Heart left ventricle (tissue), 13 donors: ENCODE measurements at regions not wholly inside any gene's neighbourhood (a gene's known extent, or its start where the extent isn't known, plus 50 kb on each side); places are given as distances from the start of the nearest gene placed in this dataset.

Experiments
- POLR2A ChIP-seq, 2 donors: fragments of 450-650 bp; IDR thresholded peaks; one replicate each; pipeline ENCODE4 v1.6.1; 2017; ENCODE audit warnings: antibody characterized with exemption in 2 of 2, mild to moderate bottlenecking in 2 of 2, moderate library complexity in 2 of 2
- TF ChIP-seq, protein P1 (sequence below), 12 donors: fragments of 200-600 bp; sonication (generic) in 4 of 12; IDR thresholded peaks; one replicate each; pipeline versions ENCODE4 v1.5.0 to v1.8.0; 2018 to 2022; ENCODE audit warnings: antibody characterized with exemption in 12 of 12, mild to moderate bottlenecking in 5 of 12
- donor health status: ischemic (EF 13 %, LVEDD 7.1; RV severe dilation, severe dysfunction).
- donor health status: DM: no; HTN: yes; CAD: no.
- donor health status: DM: no; HTN: no; CAD: no.
- donor health status: ischemic (EF 25% LVEDD 6.9; RV normal size, moderate dysfunction).
- donor health status: ischemic (EF 25% LVEDD 5.7; RV mildly dilated, moderate dysfunction).
- donor health status: ischemic (EF 35%, LVEDD 5.7; RV mildly dilated, moderate dysfunction).
- donor health status: nonischemic (EF 11% LVEDD 7.7; RV severe dilation, severe dysfunction).
- donor health status: DM: yes; HTN: yes; CAD: no.
- donor health status: PGD.
- donor health status: ischemic (EF 29% LVEDD 5.4; RV normal size, mild dysfunction).
- donor health status: nonischemic (EF 23%, LVEDD 6.1; RV moderate dilation, normal function).

DNA sequence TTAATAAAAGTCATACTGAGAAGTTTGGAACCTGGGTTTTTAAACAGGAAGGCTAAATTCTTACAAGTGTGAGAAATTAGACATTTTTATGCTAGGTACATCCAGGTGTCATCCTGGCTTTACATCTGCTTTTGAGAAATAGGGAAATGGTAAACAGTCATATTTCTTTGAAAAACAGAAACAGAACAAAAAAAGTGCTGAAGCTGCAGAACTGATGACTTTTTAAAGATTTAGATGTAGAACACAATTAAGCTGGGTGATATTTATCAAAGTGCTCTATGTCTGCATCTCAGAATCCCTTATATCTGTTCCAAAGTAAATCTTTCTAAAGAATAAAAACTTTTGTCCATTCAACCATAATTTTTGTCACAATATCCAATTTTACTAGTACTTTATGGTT lies 282.9 kb upstream of the ATXN7L3B start:
- TF ChIP-seq, protein P1, sequence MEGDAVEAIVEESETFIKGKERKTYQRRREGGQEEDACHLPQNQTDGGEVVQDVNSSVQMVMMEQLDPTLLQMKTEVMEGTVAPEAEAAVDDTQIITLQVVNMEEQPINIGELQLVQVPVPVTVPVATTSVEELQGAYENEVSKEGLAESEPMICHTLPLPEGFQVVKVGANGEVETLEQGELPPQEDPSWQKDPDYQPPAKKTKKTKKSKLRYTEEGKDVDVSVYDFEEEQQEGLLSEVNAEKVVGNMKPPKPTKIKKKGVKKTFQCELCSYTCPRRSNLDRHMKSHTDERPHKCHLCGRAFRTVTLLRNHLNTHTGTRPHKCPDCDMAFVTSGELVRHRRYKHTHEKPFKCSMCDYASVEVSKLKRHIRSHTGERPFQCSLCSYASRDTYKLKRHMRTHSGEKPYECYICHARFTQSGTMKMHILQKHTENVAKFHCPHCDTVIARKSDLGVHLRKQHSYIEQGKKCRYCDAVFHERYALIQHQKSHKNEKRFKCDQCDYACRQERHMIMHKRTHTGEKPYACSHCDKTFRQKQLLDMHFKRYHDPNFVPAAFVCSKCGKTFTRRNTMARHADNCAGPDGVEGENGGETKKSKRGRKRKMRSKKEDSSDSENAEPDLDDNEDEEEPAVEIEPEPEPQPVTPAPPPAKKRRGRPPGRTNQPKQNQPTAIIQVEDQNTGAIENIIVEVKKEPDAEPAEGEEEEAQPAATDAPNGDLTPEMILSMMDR (IDR thresholded peaks at IDR 0.05), result no peak
- TF ChIP-seq POLR2A (IDR thresholded peaks at IDR 0.05), result no peak
